HUES64 (cell line): ENCODE measurements at regions not wholly inside any gene's neighbourhood (a gene's known extent, or its start where the extent isn't known, plus 50 kb on each side); places are given as distances from the start of the nearest gene placed in this dataset.
A peak's percentile ranks its signal among the peaks of the same experiment; 100 is the strongest.

ENCODE experiments used
- H3K27ac ChIP-seq: 2 replicates; pipeline ENCODE4 v1.7.0; 2013; ENCODE audit warnings: low read depth, low read length, inconsistent platforms
- H3K27me3 ChIP-seq: 2 replicates; pipeline ENCODE4 v1.6.1; 2013; ENCODE audit warnings: mild to moderate bottlenecking, low read length; ENCODE audit not compliant: insufficient read depth
- H3K36me3 ChIP-seq: 2 replicates; pipeline ENCODE4 v1.6.1; 2013; ENCODE audit warnings: mild to moderate bottlenecking, low read length; ENCODE audit not compliant: insufficient read depth
- H3K4me1 ChIP-seq: 2 replicates; pipeline ENCODE4 v1.6.1; 2013; ENCODE audit warnings: mild to moderate bottlenecking, low read length, moderate library complexity; ENCODE audit not compliant: insufficient read depth
- H3K4me3 ChIP-seq: 2 replicates; pipeline ENCODE4 v1.5.1; 2013; ENCODE audit warnings: mild to moderate bottlenecking, low read length, moderate library complexity
- H3K9ac ChIP-seq: 2 replicates; pipeline ENCODE4 v1.6.1; 2013; ENCODE audit warnings: mild to moderate bottlenecking, low read depth, low read length
- H3K9me3 ChIP-seq: 2 replicates; pipeline ENCODE4 v1.6.1; 2013; ENCODE audit warnings: low read depth, low read length; ENCODE audit not compliant: insufficient read depth
- WGBS: fragments of 150-250, 120-280 bp; methylation state at CpG from one replicate; pipeline ENCODE4 v1.1.7; 2013; ENCODE audit warnings: missing lambda C conversion rate; 5-methylcytosine and 5-hydroxymethylcytosine counted together

DNA sequence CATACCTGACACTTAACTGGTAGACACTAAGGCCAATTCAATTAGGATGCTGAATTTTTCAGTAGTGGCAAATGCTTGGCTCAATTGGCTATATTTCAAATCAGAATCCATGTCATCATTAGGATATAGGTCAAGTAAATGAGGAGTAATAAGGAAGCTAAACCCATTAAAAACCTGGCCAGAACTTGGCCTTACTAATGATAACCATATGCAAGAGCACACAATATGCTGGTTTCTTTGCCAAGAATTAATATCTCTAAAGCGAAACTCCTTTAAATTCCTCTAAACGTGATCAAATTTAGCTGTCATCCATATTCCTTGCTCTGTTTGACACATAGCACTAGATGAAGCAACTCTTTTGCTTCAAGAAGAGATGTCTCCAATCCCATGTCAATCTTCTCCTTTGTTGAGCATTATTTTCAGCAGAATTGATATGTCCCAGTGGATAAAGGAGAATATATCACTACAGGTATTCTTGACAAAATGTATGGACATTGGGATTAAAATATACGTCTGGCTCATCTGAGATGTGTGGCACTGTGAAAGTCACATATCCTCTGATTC lies 206.1 kb upstream of the ANKRD50 start:
- Histone ChIP-seq H3K4me3 (no peak overlapping the region), H3K4me1 (no peaks in the 10 kb centered on the region), H3K9ac (no peak overlapping the region), H3K27me3 (no peaks in the 10 kb centered on the region), H3K36me3 (no peaks in the 10 kb centered on the region), H3K27ac (no peak overlapping the region), H3K9me3 (peaks cover 3% of the 10 kb centered on the region; the same call in 1 of the 2 replicates)
- WGBS: 94% methylated on average over 3 of the region's 3 CpGs

DNA sequence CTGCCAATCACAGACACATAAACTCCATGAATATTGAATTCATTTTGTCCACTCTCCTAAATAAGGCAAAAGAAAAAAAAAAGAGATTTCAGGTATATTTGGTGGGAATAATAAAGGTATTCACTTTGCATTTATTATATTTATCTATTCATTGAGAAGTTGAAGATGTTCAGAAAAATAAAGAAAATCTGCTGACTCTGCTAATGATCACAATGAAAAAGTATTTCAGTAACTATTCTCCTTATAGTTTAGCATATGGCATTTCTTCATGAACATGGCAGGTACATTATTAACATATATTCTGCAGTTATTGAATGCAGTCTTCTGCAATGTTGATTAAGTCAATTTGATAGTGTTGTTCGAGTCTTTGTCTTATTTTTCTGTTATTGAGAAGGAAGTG lies 202.5 kb upstream of the ANKRD50 start:
- 71% methylated on average over 1 of the region's 1 CpG for WGBS

DNA sequence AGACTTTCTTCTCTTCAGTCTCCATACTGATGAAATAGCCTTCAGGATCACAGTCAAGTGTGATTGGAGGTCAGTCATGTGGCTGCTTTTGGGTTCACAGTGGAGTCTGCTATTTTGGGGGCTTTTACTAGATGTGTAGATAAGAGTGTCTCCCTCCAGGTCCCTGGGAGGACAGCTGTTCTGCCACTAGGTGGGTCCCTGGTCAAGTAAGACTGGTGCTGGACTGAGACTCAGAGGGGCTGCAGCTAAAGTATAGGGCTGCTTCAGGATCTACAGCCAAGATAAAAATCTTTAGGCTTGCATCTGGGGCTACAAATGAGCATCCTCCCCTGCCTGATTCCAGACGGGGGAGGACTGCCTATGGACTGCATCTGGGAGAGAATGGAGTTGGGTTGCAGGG lies 200.7 kb upstream of the ANKRD50 start:
- Histone ChIP-seq H3K4me1 (no peaks in the 10 kb centered on the region), H3K9ac (no peak overlapping the region), H3K27ac (no peak overlapping the region), H3K9me3 (peaks cover 23% of the 10 kb centered on the region), H3K36me3 (no peaks in the 10 kb centered on the region), H3K4me3 (no peak overlapping the region), H3K27me3 (no peaks in the 10 kb centered on the region)
- 90% methylated on average over 1 of the region's 1 CpG for WGBS

More for the DNA sequence above, 202.5 kb upstream of the ANKRD50 start:
- Histone ChIP-seq H3K27ac (no peak overlapping the region), H3K4me1 (no peaks in the 10 kb centered on the region), H3K9me3 (peaks cover 19% of the 10 kb centered on the region), H3K4me3 (no peak overlapping the region), H3K27me3 (no peaks in the 10 kb centered on the region), H3K36me3 (no peaks in the 10 kb centered on the region), H3K9ac (no peak overlapping the region)

DNA sequence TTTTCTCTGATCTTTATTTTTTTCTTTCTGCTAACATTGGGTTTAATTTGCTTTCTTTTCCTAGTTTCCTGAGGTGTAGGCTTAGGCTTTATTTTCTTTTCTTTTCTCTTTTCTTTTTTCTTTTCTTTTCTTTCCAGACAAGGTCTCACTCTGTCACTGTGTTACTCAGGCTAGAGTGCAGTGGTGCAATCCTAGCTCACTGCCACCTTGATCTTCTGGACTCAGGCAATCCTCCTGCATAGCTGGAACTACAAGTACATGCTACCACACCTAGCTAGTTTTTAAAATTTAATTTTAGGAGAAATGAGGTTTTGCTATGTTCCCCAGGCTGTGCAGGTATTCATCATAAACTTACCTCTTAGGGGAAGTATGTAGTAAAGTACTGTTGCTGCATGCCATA lies 197.8 kb upstream of the ANKRD50 start:
- Histone ChIP-seq H3K9ac (no peak overlapping the region), H3K27ac (no peak overlapping the region), H3K36me3 (no peaks in the 10 kb centered on the region), H3K9me3 (peaks cover 23% of the 10 kb centered on the region), H3K4me1 (no peaks in the 10 kb centered on the region), H3K4me3 (no peak overlapping the region), H3K27me3 (no peaks in the 10 kb centered on the region)

DNA sequence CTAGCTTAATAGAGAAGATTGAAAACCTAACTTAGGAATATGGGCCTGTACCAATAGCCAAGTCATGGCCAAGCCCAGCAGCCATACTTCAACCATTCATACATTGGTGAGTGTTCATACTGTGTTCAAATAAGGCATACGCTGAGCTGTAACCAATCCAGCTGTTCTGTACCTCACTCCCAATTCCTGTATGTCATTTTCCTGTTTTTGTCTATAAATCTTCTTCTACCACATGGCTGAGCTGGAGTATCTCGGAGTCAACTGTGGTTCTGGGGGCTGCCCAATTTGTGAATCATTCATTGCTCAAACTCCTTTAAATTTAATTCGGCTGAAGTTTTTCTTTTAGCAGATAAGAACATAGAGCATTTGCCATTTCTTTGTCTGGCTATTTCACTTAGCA lies 195.3 kb upstream of the ANKRD50 start:
- H3K27me3 ChIP-seq: no peaks in the 10 kb centered on the region
- no peak overlapping the region for H3K4me3 ChIP-seq
- H3K4me1 ChIP-seq: peaks cover 11% of the 10 kb centered on the region
- 89% methylated on average over 3 of the region's 3 CpGs for WGBS
- H3K36me3 ChIP-seq: no peaks in the 10 kb centered on the region
- no peak overlapping the region for H3K9ac ChIP-seq
- H3K9me3 ChIP-seq: peaks cover 17% of the 10 kb centered on the region; the same call in 1 of the 2 replicates
- no peak overlapping the region for H3K27ac ChIP-seq

DNA sequence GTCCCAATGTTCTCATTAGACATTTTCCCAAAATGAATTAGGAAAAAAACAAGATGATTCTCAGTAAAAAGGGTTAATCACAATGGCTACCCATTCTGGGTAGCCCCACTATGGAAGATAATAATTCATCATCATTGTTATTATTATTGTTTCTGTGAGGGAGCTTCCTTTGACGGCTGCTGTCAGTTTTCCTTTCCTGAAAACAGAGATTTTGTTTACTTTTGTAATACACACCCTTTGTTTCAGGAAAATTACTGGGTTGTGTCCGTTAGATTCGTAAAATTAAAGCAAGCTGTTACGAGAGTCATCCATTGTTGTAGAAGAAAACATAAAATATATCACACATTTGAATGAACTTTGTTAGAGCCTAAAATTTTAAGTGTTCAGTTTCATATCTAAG lies 192.9 kb upstream of the ANKRD50 start:
- Histone ChIP-seq H3K4me1 (peaks cover 18% of the 10 kb centered on the region), H3K36me3 (no peaks in the 10 kb centered on the region), H3K9ac (no peak overlapping the region), H3K27ac (no peak overlapping the region), H3K4me3 (no peak overlapping the region), H3K9me3 (0 out of 2 replicates have a peak, but pooled peaks cover 4% of the 10 kb centered on the region), H3K27me3 (no peaks in the 10 kb centered on the region)
- WGBS: 80% methylated on average over 3 of the region's 4 CpGs

DNA sequence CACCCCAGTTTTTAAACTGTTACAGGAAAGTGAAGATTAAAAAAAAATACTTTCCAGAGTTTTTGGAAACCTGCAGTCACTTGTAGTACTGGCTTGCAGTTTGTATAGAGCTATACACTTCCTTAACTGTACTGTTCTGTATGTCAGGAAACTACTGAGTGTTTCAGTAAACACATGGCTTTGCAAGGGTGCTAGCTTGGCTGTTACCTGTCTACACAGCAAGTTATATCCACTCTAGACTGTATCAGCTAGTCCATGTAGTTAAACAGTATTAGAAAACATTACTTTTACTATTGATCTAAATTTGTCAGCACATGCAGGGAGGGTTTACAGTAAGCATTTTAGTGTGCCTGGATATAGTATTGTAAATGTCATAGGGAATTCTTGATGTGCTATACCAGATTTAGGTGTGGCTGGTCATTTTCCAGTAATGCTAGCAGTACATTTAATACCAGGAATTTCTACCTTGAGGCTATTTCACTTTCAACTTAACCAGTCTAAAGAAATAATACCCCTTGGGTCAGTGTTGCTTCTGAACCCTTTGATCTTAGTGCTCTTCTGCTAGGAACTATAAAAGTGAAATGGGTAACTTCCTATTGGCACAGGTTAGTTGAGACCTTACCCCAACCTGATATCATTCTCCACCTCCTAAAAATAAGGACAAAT lies 192.3 kb upstream of the ANKRD50 start:
- Histone ChIP-seq H3K9ac (no peak overlapping the region), H3K4me1 (peaks cover 18% of the 10 kb centered on the region), H3K36me3 (no peaks in the 10 kb centered on the region), H3K9me3 (0 out of 2 replicates have a peak, but pooled peaks cover 4% of the 10 kb centered on the region), H3K27me3 (no peaks in the 10 kb centered on the region), H3K4me3 (no peak overlapping the region), H3K27ac (no peak overlapping the region)

DNA sequence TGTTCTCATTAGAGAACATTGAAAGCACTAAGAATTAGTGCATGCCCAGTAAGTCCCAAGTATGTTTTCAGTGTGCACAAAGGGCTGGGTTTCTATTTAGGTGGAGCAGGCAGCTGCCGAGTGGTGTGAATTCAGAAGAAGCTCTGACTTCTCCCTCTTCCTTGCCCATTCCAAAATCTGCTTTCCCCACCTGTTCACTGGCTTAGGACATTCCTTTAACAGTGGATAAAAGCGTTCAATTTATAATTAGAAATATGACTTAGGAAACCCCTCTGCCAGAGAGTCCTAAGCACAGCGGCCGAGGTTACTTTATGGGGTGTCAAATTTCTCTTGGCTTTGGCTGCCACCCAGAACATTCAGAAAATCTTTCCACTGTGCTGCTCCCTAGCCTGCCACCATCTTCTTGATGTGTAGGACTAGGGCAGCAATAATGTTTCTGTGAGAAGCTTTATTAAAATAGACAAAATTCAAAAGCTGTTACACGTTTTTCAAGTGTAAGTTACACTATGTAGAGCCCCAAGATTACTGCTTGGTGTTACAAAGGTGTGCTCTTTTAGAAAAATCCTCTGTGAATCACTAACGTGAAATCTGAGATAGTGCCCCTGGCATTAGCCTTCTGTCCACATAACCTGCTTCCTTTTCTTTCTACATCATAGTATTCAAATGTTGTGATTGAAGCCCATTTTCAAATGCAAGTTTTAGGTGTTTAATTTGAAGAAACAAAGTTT lies 191.6 kb upstream of the ANKRD50 start:
- Histone ChIP-seq H3K36me3 (no peaks in the 10 kb centered on the region), H3K27me3 (no peaks in the 10 kb centered on the region), H3K4me3 (no peak overlapping the region), H3K9ac (no peak overlapping the region), H3K27ac (no peak overlapping the region), H3K4me1 (peaks cover 18% of the 10 kb centered on the region), H3K9me3 (0 out of 2 replicates have a peak, but pooled peaks cover 4% of the 10 kb centered on the region)
- WGBS: 85% methylated on average over 3 of the region's 6 CpGs

DNA sequence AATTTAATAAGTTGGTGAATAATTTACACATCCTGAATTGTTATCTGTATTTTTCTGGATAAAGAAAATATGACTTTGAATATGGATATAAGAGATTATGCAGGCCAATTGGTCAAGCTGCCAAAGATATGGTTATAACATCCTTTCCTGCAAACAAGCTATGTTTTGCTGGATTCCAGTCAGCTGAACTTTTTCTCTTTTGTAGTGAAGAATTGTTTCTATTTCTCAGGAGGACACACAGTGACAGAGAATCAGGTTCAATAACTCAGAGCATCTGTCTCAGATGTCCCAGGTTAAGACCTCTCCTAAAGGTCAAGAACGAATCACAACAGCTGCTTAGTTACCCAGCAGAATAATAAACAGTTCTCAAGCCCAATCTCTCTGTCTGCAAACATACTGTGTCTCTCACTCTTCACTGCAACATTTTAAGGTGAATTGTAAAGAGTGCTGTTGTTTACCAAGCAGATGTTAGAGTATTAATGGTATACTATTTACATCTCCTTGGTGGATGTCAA lies 189.5 kb upstream of the ANKRD50 start:
- no peaks in the 10 kb centered on the region for H3K27me3 ChIP-seq
- H3K4me3 ChIP-seq: no peak overlapping the region
- H3K36me3 ChIP-seq: no peaks in the 10 kb centered on the region
- no peaks in the 10 kb centered on the region for H3K9me3 ChIP-seq
- WGBS: 86% methylated on average over 1 of the region's 1 CpG
- H3K27ac ChIP-seq: 0 out of 2 replicates have a peak overlapping the region, but pooled peaks have one; percentile 2
- H3K4me1 ChIP-seq: peaks cover 18% of the 10 kb centered on the region
- no peak overlapping the region for H3K9ac ChIP-seq

DNA sequence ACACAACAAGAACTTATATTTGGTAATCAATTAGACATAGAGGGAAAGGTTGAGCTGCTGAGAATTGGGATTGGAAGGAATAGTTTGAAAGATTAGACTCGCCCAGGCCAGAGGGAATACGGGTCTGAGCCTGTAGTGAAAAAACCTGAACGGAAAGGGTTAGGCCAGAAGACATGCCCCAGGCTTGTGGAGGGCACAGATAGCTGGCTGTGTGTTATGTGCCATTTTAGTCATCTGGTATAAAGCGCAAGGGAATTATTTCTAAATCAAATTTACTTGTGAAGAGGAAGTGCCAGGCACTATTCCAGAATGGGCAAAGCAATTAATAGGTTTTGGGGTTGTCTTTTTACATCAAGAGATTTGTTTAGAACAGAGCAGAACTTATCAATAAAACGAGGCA lies 187.5 kb upstream of the ANKRD50 start:
- Histone ChIP-seq H3K4me1 (peaks cover 18% of the 10 kb centered on the region), H3K9me3 (no peaks in the 10 kb centered on the region; the same call in 1 of the 2 replicates), H3K4me3 (no peak overlapping the region), H3K9ac (no peak overlapping the region), H3K27me3 (no peaks in the 10 kb centered on the region), H3K27ac (no peak overlapping the region), H3K36me3 (no peaks in the 10 kb centered on the region)
- 96% methylated on average over 4 of the region's 5 CpGs for WGBS

DNA sequence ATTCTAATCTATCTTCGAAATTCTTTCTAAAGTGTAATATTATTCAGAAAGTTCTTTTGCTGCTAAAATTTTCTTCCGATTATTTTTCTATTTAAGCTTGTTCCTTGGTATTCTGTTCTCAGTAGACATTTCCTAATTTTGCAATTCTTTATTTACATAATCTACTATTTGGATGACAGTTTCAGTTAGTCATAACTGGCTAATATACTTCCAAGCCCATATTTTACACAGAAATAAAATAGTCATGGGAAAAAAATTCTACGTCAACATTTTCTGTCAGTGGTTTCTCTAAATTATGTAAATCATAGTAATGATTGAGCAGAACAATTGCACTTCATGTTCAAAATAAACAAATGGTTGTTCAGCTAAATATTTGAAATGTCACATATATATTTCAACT lies 178.0 kb upstream of the ANKRD50 start:
- Histone ChIP-seq H3K4me1 (no peaks in the 10 kb centered on the region), H3K27ac (no peak overlapping the region), H3K27me3 (no peaks in the 10 kb centered on the region), H3K9me3 (no peaks in the 10 kb centered on the region), H3K9ac (no peak overlapping the region), H3K36me3 (no peaks in the 10 kb centered on the region), H3K4me3 (no peak overlapping the region)
- WGBS: no CpG with 5 or more reads among the region's 3 CpGs
